Kidney epithelial cell (primary cell): ENCODE measurements at regions not wholly inside any gene's neighbourhood (a gene's known extent, or its start where the extent isn't known, plus 50 kb on each side); places are given as distances from the start of the nearest gene placed in this dataset.

Experiments used
- DNase-seq: peaks from one replicate; pipeline ENCODE4 v3.0.0-alpha.2; 2010; ENCODE audit warnings: low read depth
- H3K27me3 ChIP-seq: 2 replicates; pipeline ENCODE4 v1.6.0; 2011; ENCODE audit warnings: low read length; ENCODE audit not compliant: control insufficient read depth, insufficient read depth
- H3K36me3 ChIP-seq: 2 replicates; pipeline ENCODE4 v1.5.1; 2011; ENCODE audit warnings: low read length; ENCODE audit not compliant: control insufficient read depth, insufficient read depth
- H3K4me3 ChIP-seq: 2 replicates; pipeline ENCODE4 v1.5.1; 2011; ENCODE audit warnings: low read depth, mild to moderate bottlenecking, control low read depth, low read length
- CTCF ChIP-seq: IDR thresholded peaks from 2 replicates; pipeline ENCODE4 v1.5.1; 2011; ENCODE audit warnings: mild to moderate bottlenecking, moderate library complexity, low read length, control low read depth, inconsistent platforms; ENCODE audit not compliant: insufficient read depth, poor library complexity, severe bottlenecking

GRCh38 chr20:43389839-43390626 is 67.7 kb upstream of the SRSF6 start:
- DNase-seq = no peak
- Histone ChIP-seq H3K36me3 (no peaks in the 10 kb centered on the region), H3K27me3 (no peaks in the 10 kb centered on the region), H3K4me3 (no peak overlapping the region)
- peak; percentile 30 for TF ChIP-seq CTCF

GRCh38 chr20:43389211-43389610 is 68.5 kb upstream of the SRSF6 start:
- Histone ChIP-seq H3K27me3 (no peaks in the 10 kb centered on the region), H3K4me3 (no peak overlapping the region), H3K36me3 (no peaks in the 10 kb centered on the region)
- no peak for TF ChIP-seq CTCF
- DNase-seq = no peak

- no peak overlapping the region for H3K4me3 ChIP-seq
- H3K27me3 ChIP-seq = no peaks in the 10 kb centered on the region
- no peak for DNase-seq
- no peaks in the 10 kb centered on the region for H3K36me3 ChIP-seq
- TF ChIP-seq CTCF = no peak
Observed at GRCh38 chr20:43388268-43389002, 69.3 kb upstream of the SRSF6 start.

- no peak for TF ChIP-seq CTCF
- Histone ChIP-seq H3K27me3 (no peaks in the 10 kb centered on the region), H3K36me3 (no peaks in the 10 kb centered on the region), H3K4me3 (no peak overlapping the region)
- no peak for DNase-seq
Observed at GRCh38 chr20:43387737-43388136, 70.0 kb upstream of the SRSF6 start.

- Histone ChIP-seq H3K27me3 (no peaks in the 10 kb centered on the region), H3K4me3 (no peak overlapping the region), H3K36me3 (no peaks in the 10 kb centered on the region)
- TF ChIP-seq CTCF = no peak
- no peak for DNase-seq
Observed at GRCh38 chr20:43386878-43387277, 70.8 kb upstream of the SRSF6 start.
